K562 (cell line): ENCODE measurements at regions not wholly inside any gene's neighbourhood (a gene's known extent, or its start where the extent isn't known, plus 50 kb on each side); places are given as distances from the start of the nearest gene placed in this dataset.
A peak's percentile ranks its signal among the peaks of the same experiment; 100 is the strongest.

Source experiments
- ATAC-seq: fragments of 200-7000 bp; cut with Tn5 transposase; 3 replicates; pipeline ENCODE4 v1.9.1; 2020; ENCODE audit warnings: moderate library complexity
- BruUV-seq: library from RNA; stranded (reverse); fragments of 400-500 nt; replicated peaks from 2 replicates; lab custom pipeline; 2021; lab: Mats Ljungman, UMichigan
- CTCF ChIA-PET: fragments of 300-600 bp; formaldehyde crosslinking; extraction: SDS; loops from one replicate; lab custom pipeline; 2021; ENCODE audit warnings: low intra/inter-chr PET ratio; lab: Yijun Ruan, JAX
- POLR2A ChIA-PET: fragments of 300-600, 350-650 bp; sonication (Branson Sonifier 250); formaldehyde crosslinking; extraction: SDS; loops from one replicate; lab custom pipeline; 2021; ENCODE audit warnings: antibody characterized with exemption, inconsistent platforms; lab: Yijun Ruan, JAX
- DNase-seq, 4 experiments: peaks; one replicate each; pipeline versions ENCODE4 v3.0.0 to v3.0.0-alpha.2; 2011 to 2018; ENCODE audit warnings: low spot score in 3 of 4, mixed read lengths in 3 of 4; ENCODE audit errors: extremely low read depth in 1 of 4
- FAIRE-seq: peaks from 2 replicates; lab custom pipeline; 2011; peaks lifted over from hg19 to GRCh38; lab: Jason Lieb, UNC
- H2AFZ ChIP-seq: 2 replicates; pipeline ENCODE4 v1.6.0; 2011; ENCODE audit warnings: low read depth, low read length, control low read depth, inconsistent platforms
- H3K27ac ChIP-seq: fragments of 200-600 bp; 3 replicates; pipeline ENCODE4 v1.8.0; 2011; ENCODE audit warnings: low read depth, mild to moderate bottlenecking, control low read depth, inconsistent platforms, low read length, moderate library complexity, mixed read lengths; ENCODE audit errors: extremely low read depth
- H3K27me3 ChIP-seq, 2 experiments: fragments of 300-600 bp in 1 of 2; 2 replicates in 1 of 2; 3 replicates in 1 of 2; pipeline versions ENCODE4 v1.6.0 to v1.8.0; 2011; ENCODE audit warnings: inconsistent platforms in 2 of 2, low read length in 2 of 2, mild to moderate bottlenecking in 1 of 2, mixed read lengths in 1 of 2, moderate library complexity in 1 of 2; ENCODE audit not compliant: control insufficient read depth in 2 of 2, insufficient read depth in 2 of 2
- H3K36me3 ChIP-seq: fragments of 300-600 bp; 3 replicates; pipeline ENCODE4 v1.8.0; 2011; ENCODE audit warnings: mild to moderate bottlenecking, low read length, inconsistent platforms; ENCODE audit not compliant: control insufficient read depth, insufficient read depth
- H3K4me1 ChIP-seq, 2 experiments: fragments of 200-600 bp in 1 of 2; replicated peaks in 1 of 2; 2 replicates in 1 of 2; 3 replicates in 1 of 2; pipeline versions ENCODE4 v1.5.1 to v1.8.0; 2011; ENCODE audit warnings: inconsistent platforms in 2 of 2, low read length in 2 of 2, mild to moderate bottlenecking in 1 of 2, mixed read lengths in 1 of 2, moderate library complexity in 1 of 2; ENCODE audit not compliant: control insufficient read depth in 2 of 2, insufficient read depth in 2 of 2
- H3K4me2 ChIP-seq: 2 replicates; pipeline ENCODE4 v1.6.1; 2011; ENCODE audit warnings: low read length, control low read depth, inconsistent platforms, mixed read lengths; ENCODE audit not compliant: insufficient read depth
- H3K4me3 ChIP-seq: fragments of 200-600 bp; sonication (generic), shearing (Covaris generic); 2 replicates; pipeline ENCODE4 v1.5.1; 2016; ENCODE audit warnings: control low read depth, inconsistent platforms
- H3K79me2 ChIP-seq: fragments of 200-600 bp; 3 replicates; pipeline ENCODE4 v1.8.0; 2011; ENCODE audit warnings: low read length, inconsistent platforms; ENCODE audit not compliant: control insufficient read depth, insufficient read depth
- H3K9ac ChIP-seq, 2 experiments: 2 replicates each; pipeline versions ENCODE4 v1.6.0 to v1.6.1; 2011; ENCODE audit warnings: low read depth in 2 of 2, low read length in 2 of 2, control low read depth in 1 of 2, inconsistent platforms in 1 of 2, mild to moderate bottlenecking in 1 of 2, mixed read lengths in 1 of 2; ENCODE audit not compliant: insufficient read depth in 1 of 2
- H3K9me1 ChIP-seq: one replicate; pipeline ENCODE4 v1.6.0; 2011; ENCODE audit warnings: inconsistent platforms, mild to moderate bottlenecking, low read length, moderate library complexity; ENCODE audit not compliant: control insufficient read depth, insufficient read depth
- H3K9me3 ChIP-seq: replicated peaks from 2 replicates; pipeline ENCODE4 v1.5.1; 2011; ENCODE audit warnings: low read depth, low read length, inconsistent platforms; ENCODE audit not compliant: control insufficient read depth, insufficient read depth
- H4K20me1 ChIP-seq: replicated peaks from 2 replicates; pipeline ENCODE4 v1.6.1; 2011; ENCODE audit warnings: low read length, inconsistent platforms, mixed read lengths; ENCODE audit not compliant: control insufficient read depth, insufficient read depth
- BRD4 ChIP-seq: fragments of 200-600 bp; sonication (generic); IDR thresholded peaks from 2 replicates; pipeline ENCODE4 v1.6.1; 2017; ENCODE audit warnings: inconsistent platforms
- C11orf30 ChIP-seq: fragments of 450-650 bp; IDR thresholded peaks from 2 replicates; pipeline ENCODE4 v1.6.1; 2016; ENCODE audit warnings: low read depth, mild to moderate bottlenecking
- CBFA2T2 ChIP-seq: fragments of 450-650 bp; conservative IDR thresholded peaks from 2 replicates; pipeline ENCODE4 v1.6.1; 2017; ENCODE audit warnings: mild to moderate bottlenecking
- GTF2F1 ChIP-seq: IDR thresholded peaks from 2 replicates; pipeline ENCODE4 v1.6.1; 2011; ENCODE audit warnings: low read depth, low read length, improper control_type of control experiment
- MAFF ChIP-seq: IDR thresholded peaks from 2 replicates; pipeline ENCODE4 v1.6.1; 2012; ENCODE audit warnings: low read length, improper control_type of control experiment
- MAFG ChIP-seq: fragments of 450-650 bp; conservative IDR thresholded peaks from 2 replicates; pipeline ENCODE4 v1.6.1; 2016; ENCODE audit warnings: missing genetic modification characterization, missing compliant biosample characterization
- MAFK ChIP-seq: IDR thresholded peaks from 2 replicates; pipeline ENCODE4 v1.6.1; 2011; ENCODE audit warnings: low read length, improper control_type of control experiment
- NFIX ChIP-seq: fragments of 250-450 bp; sonication (Bioruptor Pico); IDR thresholded peaks from 2 replicates; pipeline ENCODE4 v1.4.0; 2020; ENCODE audit warnings: low read depth, mild to moderate bottlenecking, moderate library complexity
- OTX1 ChIP-seq: fragments of 450-650 bp; formaldehyde crosslinking; IDR thresholded peaks from 2 replicates; pipeline ENCODE4 v1.4.0; 2022; ENCODE audit warnings: mild to moderate bottlenecking
- PTBP1 ChIP-seq: fragments of 200-400 bp; formaldehyde crosslinking; IDR thresholded peaks from 2 replicates; pipeline ENCODE4 v1.6.1; 2017; ENCODE audit warnings: low read depth, low read length
- ZNF316 ChIP-seq: fragments of 450-650 bp; IDR thresholded peaks from 2 replicates; pipeline ENCODE4 v1.6.1; 2016
- ZNF354B ChIP-seq: fragments of 250-450 bp; sonication (Bioruptor Pico); IDR thresholded peaks from 2 replicates; pipeline ENCODE4 v1.4.0; 2020
- ZNF778 ChIP-seq: fragments of 450-650 bp; formaldehyde crosslinking; IDR thresholded peaks from 2 replicates; pipeline ENCODE4 v1.4.0; 2020; ENCODE audit warnings: mild to moderate bottlenecking, moderate library complexity
- WGBS: fragments of 100-300 bp; shearing (Covaris generic); methylation state at CpG from one replicate; pipeline ENCODE4 v1.1.6; 2016; ENCODE audit warnings: low coverage, mixed read lengths; ENCODE audit not compliant: insufficient coverage; ENCODE audit errors: missing lambda C conversion rate; 5-methylcytosine and 5-hydroxymethylcytosine counted together
- in situ Hi-C: fragments of 300-500 bp; cut with MboI; formaldehyde crosslinking; loops from 4 replicates; pipeline ENCODE4 v1.15.0; 2018; ENCODE audit warnings: inconsistent platforms, mixed read lengths
- intact Hi-C: fragments of 100-400 bp; cut with micrococcal nuclease; formaldehyde crosslinking; loops from 2 replicates; pipeline ENCODE4 v1.14.2; 2022
- TF ChIP-seq, protein P1 (sequence below): IDR thresholded peaks from 2 replicates; pipeline ENCODE4 v1.6.1; 2012; ENCODE audit warnings: low read depth, low read length, improper control_type of control experiment, borderline replicate concordance
- TF ChIP-seq, protein P2 (sequence below): fragments of 250-450 bp; sonication (Bioruptor Pico); IDR thresholded peaks from 2 replicates; pipeline ENCODE4 v1.8.0; 2021; ENCODE audit warnings: borderline replicate concordance, mild to moderate bottlenecking, moderate library complexity; ENCODE audit not compliant: poor library complexity, severe bottlenecking

DNA sequence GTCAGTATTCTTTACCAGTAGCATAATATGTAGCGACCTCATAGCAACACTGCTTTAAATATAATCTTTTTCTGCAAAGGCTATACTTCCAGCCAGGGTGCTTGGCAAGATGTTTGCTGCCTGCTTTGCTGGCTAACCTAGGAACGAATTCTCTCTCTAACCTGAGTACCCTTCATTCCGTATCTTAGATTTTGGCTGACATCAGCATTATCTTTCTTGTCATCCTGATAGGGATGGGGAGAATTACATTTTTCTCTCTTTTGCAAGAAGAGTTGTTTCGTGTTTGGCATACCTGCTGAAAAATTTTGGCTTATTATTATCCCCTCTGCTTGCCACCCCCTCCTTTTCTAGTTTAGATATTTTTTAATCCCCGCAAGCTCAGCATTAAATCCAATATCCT, 91.2 kb upstream of the CLMP start:
- BruUV-seq: no TSS peak
- WGBS: under 1% methylated on average over 5 of the region's 5 CpGs
- ChIA-PET POLR2A (no interaction called here), CTCF (no interaction called here)
- Histone ChIP-seq H2AFZ (no peak overlapping the region), H3K36me3 (no peaks in the 10 kb centered on the region), H3K27me3 (peaks cover 3 to 4% of the 10 kb centered on the region in 2 experiments; a peak in 2 of 5 replicates), H3K27ac (no peak overlapping the region), H3K4me3 (no peak overlapping the region), H3K4me2 (no peak overlapping the region), H3K9ac (no peak overlapping the region), H3K79me2 (no peaks in the 10 kb centered on the region), H4K20me1 (0 out of 2 replicates have a peak, but pooled peaks cover 3% of the 10 kb centered on the region), H3K9me3 (no peaks in the 10 kb centered on the region), H3K4me1 (no peaks in the 10 kb centered on the region), H3K9me1 (no peaks in the 10 kb centered on the region)
- intact Hi-C loops (no loop called here), in situ Hi-C loops (no loop called here)
- DNase-seq (no peak), ATAC-seq (no peak), FAIRE-seq (no peak)
- no peak for TF ChIP-seq BRD4
- TF ChIP-seq, protein P1, sequence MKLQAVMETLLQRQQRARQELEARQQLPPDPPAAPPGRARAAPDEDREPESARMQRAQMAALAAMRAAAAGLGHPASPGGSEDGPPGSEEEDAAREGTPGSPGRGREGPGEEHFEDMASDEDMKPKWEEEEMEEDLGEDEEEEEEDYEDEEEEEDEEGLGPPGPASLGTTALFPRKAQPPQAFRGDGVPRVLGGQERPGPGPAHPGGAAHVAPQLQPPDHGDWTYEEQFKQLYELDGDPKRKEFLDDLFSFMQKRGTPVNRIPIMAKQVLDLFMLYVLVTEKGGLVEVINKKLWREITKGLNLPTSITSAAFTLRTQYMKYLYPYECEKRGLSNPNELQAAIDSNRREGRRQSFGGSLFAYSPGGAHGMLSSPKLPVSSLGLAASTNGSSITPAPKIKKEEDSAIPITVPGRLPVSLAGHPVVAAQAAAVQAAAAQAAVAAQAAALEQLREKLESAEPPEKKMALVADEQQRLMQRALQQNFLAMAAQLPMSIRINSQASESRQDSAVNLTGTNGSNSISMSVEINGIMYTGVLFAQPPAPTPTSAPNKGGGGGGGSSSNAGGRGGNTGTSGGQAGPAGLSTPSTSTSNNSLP: no peak
- TF ChIP-seq ZNF778 (CRISPR knock-in tag): no peak
- TF ChIP-seq MAFF: peak; percentile 74
- TF ChIP-seq MAFK: peak; percentile 72
- TF ChIP-seq NFIX: no peak
- TF ChIP-seq GTF2F1: no peak
- no peak for TF ChIP-seq PTBP1
- peak; percentile 51; the same call in 1 of the 2 replicates for TF ChIP-seq C11orf30
- peak; percentile 46; the same call in 1 of the 2 replicates for TF ChIP-seq MAFG (tag)
- TF ChIP-seq ZNF354B (CRISPR knock-in tag): no peak
- TF ChIP-seq CBFA2T2: no peak
- TF ChIP-seq, protein P2, sequence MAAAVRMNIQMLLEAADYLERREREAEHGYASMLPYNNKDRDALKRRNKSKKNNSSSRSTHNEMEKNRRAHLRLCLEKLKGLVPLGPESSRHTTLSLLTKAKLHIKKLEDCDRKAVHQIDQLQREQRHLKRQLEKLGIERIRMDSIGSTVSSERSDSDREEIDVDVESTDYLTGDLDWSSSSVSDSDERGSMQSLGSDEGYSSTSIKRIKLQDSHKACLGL (CRISPR knock-in tag): no peak
- TF ChIP-seq ZNF316: peak; percentile 64
- TF ChIP-seq OTX1: no peak
